ENCODE measurements at regions not wholly inside any gene's neighbourhood (a gene's known extent, or its start where the extent isn't known, plus 50 kb on each side); places are given as distances from the start of the nearest gene placed in this dataset.

DNA sequence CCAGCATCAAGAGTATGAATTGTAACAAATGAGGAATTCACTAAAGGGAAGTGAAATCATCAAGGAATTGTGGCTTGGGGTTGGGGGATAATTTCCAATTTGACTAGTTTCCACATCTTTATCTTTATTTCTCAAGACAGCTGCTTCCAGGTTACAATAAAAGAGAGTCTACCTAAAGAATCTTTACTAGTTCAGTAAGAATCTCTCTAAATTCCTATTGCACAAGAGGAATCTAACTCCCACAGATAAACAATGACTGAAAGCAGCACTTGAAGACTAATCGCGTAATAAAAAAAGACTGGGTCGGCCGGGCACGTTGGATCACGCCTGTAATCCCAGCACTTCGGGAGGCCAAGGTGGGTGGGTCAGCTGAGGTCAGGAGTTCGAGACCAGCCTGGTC lies 194.4 kb downstream of the KBTBD8 start:
- DNase-seq (ENCODE audit: low read depth), result no peak
- TF ChIP-seq, protein P1, sequence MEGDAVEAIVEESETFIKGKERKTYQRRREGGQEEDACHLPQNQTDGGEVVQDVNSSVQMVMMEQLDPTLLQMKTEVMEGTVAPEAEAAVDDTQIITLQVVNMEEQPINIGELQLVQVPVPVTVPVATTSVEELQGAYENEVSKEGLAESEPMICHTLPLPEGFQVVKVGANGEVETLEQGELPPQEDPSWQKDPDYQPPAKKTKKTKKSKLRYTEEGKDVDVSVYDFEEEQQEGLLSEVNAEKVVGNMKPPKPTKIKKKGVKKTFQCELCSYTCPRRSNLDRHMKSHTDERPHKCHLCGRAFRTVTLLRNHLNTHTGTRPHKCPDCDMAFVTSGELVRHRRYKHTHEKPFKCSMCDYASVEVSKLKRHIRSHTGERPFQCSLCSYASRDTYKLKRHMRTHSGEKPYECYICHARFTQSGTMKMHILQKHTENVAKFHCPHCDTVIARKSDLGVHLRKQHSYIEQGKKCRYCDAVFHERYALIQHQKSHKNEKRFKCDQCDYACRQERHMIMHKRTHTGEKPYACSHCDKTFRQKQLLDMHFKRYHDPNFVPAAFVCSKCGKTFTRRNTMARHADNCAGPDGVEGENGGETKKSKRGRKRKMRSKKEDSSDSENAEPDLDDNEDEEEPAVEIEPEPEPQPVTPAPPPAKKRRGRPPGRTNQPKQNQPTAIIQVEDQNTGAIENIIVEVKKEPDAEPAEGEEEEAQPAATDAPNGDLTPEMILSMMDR (IDR thresholded peaks at IDR 0.05; ENCODE audit: low read depth, low read length, missing control alignments), result no peak
- H3K4me3 ChIP-seq (ENCODE audit: low read depth, low read length), result no peak overlapping the region

DNA sequence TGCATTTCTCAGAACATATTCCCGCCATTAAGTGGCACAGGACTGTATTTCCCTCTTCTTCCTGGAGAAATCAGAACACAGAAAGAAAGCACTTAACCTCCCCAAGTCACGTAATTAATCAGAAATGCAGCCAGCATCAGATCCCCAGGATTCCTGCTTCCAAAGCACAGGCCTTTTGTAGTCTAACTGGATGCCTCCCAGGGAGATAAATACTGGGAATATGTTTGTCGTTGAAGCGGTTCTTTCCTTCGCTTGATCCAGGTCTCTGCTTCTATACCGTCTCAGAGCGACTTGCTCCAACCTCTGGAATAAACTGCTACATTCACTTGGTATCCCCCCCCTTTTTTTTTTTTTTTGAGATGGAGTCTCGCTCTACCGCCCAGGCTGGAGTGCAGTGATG lies 198.6 kb downstream of the KBTBD8 start:
- H3K4me3 ChIP-seq (ENCODE audit: low read depth, low read length), result no peak overlapping the region
- TF ChIP-seq, protein P1 (IDR thresholded peaks at IDR 0.05; ENCODE audit: low read depth, low read length, missing control alignments), result no peak
- DNase-seq (ENCODE audit: low read depth), result no peak

DNA sequence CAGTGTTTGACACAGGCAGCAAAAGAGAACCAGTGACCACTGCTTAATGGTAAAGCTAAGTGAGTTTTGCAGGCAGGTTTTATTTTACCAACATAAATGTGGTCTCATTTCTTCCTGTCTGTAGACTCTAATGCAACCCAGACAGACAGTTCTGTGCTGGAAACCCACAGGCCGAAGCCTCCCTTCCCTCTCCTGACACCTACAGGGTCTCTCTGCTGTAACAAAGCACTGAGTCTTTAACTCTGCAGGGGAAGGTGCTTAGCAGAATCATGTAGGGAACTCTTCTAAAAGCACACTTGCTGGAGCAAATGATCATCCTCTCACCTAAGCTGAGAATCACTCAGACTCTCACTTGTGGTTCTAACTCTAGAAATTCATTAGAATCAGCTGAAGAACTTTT lies 200.3 kb downstream of the KBTBD8 start:
- TF ChIP-seq, protein P1 (IDR thresholded peaks at IDR 0.05; ENCODE audit: low read depth, low read length, missing control alignments), result no peak
- no peak for DNase-seq (ENCODE audit: low read depth)
- no peak overlapping the region for H3K4me3 ChIP-seq (ENCODE audit: low read depth, low read length)

DNA sequence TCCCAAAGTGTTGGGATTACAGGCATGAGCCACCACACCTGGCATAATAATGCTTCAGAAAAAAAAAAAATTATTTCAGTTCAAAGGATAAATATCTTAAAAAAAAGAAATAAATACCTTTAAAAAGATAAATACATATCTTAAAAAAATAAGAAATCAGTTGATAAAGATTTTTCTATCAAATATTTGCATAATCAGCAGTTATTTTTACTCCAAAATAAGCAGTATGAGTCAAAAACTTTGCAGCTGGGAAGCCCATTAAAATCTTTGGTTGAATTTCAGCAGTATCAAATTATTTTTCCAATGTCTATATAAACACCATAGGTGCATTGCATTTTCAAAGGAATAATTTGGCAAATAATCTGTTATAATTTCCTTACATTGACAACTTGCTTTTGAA lies 202.5 kb downstream of the KBTBD8 start:
- no peak overlapping the region for H3K4me3 ChIP-seq (ENCODE audit: low read depth, low read length)
- DNase-seq (ENCODE audit: low read depth), result no peak
- TF ChIP-seq, protein P1 (IDR thresholded peaks at IDR 0.05; ENCODE audit: low read depth, low read length, missing control alignments), result no peak

DNA sequence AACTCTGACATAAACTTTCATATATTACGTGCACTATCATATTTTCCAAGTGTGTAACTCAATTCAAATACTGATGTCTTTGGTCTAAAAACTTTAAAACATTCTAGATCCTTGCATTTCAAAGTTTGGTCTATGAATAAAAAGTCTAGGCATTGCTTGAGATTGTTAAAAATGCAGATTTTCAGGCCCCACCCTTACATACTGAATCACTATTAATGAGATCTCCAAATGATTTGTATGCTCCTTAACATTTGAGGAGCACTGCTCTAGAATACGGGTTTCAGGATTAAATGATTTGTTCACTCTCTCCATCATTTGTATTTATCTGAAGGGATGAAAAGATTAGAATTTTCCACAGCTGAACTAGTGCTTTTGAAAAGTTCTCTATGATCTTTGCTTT lies 202.9 kb downstream of the KBTBD8 start:
- no peak overlapping the region for H3K4me3 ChIP-seq (ENCODE audit: low read depth, low read length)
- no peak for DNase-seq (ENCODE audit: low read depth)
- TF ChIP-seq, protein P1 (IDR thresholded peaks at IDR 0.05; ENCODE audit: low read depth, low read length, missing control alignments), result no peak

DNA sequence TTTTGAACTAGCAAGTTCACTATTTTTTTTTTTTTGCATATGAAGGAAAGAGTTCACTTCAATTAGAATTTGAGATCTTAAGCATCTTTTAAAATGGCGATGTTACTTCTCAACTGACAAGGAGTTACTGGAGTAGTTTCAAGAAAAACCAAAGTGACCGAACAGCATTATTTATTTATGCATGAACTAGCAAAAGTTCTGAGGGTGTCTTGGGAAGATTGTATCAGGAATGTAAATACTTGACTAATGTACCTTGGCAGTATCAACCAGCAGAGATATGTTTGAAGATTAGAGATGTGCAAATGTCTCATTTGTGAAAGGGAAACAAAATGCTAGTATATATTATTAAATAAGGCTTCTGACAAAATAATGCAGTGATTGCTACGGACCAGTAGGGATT lies 203.9 kb downstream of the KBTBD8 start:
- TF ChIP-seq, protein P1 (IDR thresholded peaks at IDR 0.05; ENCODE audit: low read depth, low read length, missing control alignments), result no peak
- DNase-seq (ENCODE audit: low read depth), result no peak

DNA sequence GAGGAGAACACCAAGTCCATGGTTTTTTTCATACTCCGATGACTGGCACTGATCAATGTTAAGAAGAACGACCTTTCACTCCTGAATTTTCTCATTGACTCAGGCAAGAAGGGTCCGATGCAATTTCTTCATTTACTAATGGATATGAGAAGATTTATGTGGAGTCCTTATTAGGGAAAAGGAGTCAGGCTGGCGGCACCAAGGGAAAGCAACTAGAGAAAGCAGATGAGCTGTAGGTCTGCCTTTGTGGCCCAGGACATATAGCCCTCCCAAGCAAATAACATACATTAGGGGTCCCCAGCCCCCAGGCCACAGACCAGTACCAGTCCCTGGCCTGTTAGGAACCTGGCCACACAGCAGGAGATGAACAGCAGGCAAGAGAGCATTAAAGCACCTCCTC lies 206.8 kb downstream of the KBTBD8 start:
- DNase-seq (ENCODE audit: low read depth), result no peak
- TF ChIP-seq, protein P1 (IDR thresholded peaks at IDR 0.05; ENCODE audit: low read depth, low read length, missing control alignments), result no peak
- no peak overlapping the region for H3K4me3 ChIP-seq (ENCODE audit: low read depth, low read length)

More for the DNA sequence above, 203.9 kb downstream of the KBTBD8 start:
- no peak overlapping the region for H3K4me3 ChIP-seq (ENCODE audit: low read depth, low read length)
